Loucy (cell line): ENCODE measurements at regions not wholly inside any gene's neighbourhood (a gene's known extent, or its start where the extent isn't known, plus 50 kb on each side); places are given as distances from the start of the nearest gene placed in this dataset.

Source experiments
- H2AFZ ChIP-seq: fragments of 200-600 bp; sonication (generic); 2 replicates; pipeline ENCODE4 v1.6.0; 2016; ENCODE audit warnings: antibody characterized with exemption, mild to moderate bottlenecking, low read length, moderate library complexity
- H3F3A ChIP-seq: fragments of 200-600 bp; 2 replicates; pipeline ENCODE4 v1.6.0; 2016; ENCODE audit warnings: antibody characterized with exemption, low read depth, mild to moderate bottlenecking
- H3K27me3 ChIP-seq: fragments of 200-600 bp; sonication (generic); 2 replicates; pipeline ENCODE4 v1.6.1; 2014; ENCODE audit warnings: low read length, mild to moderate bottlenecking; ENCODE audit not compliant: insufficient read depth, poor library complexity, severe bottlenecking
- H3K36me3 ChIP-seq: fragments of 200-600 bp; sonication (generic); 2 replicates; pipeline ENCODE4 v1.6.1; 2016; ENCODE audit warnings: low read length; ENCODE audit not compliant: insufficient read depth
- H3K4me1 ChIP-seq: fragments of 200-600 bp; sonication (generic); 2 replicates; pipeline ENCODE4 v1.5.1; 2014; ENCODE audit warnings: low read length, mild to moderate bottlenecking; ENCODE audit not compliant: insufficient read depth, poor library complexity, severe bottlenecking
- H3K4me2 ChIP-seq: fragments of 200-600 bp; sonication (generic); 2 replicates; pipeline ENCODE4 v1.6.0; 2014; ENCODE audit warnings: antibody characterized with exemption, low read length, low read depth, mild to moderate bottlenecking; ENCODE audit not compliant: poor library complexity, severe bottlenecking
- H3K4me3 ChIP-seq: fragments of 200-600 bp; sonication (generic); 2 replicates; pipeline ENCODE4 v1.5.1; 2014; ENCODE audit warnings: low read length, mild to moderate bottlenecking, mixed read lengths; ENCODE audit not compliant: poor library complexity, severe bottlenecking
- H3K79me2 ChIP-seq: fragments of 200-600 bp; sonication (generic); 2 replicates; pipeline ENCODE4 v1.6.1; 2014; ENCODE audit warnings: low read length; ENCODE audit not compliant: insufficient read depth
- H3K9ac ChIP-seq: fragments of 200-600 bp; sonication (generic); 2 replicates; pipeline ENCODE4 v1.6.0; 2014; ENCODE audit warnings: mild to moderate bottlenecking, low read depth, low read length, moderate library complexity; ENCODE audit not compliant: poor library complexity, severe bottlenecking
- H3K9me2 ChIP-seq: fragments of 200-600 bp; sonication (generic); replicated peaks from 2 replicates; pipeline ENCODE4 v1.6.1; 2016; ENCODE audit warnings: low read depth, low read length, mixed read lengths
- H3K9me3 ChIP-seq: fragments of 200-600 bp; sonication (generic); 2 replicates; pipeline ENCODE4 v1.6.1; 2014; ENCODE audit warnings: mild to moderate bottlenecking, antibody characterized with exemption, low read length, low read depth; ENCODE audit not compliant: insufficient read depth
- H4K20me1 ChIP-seq: fragments of 200-600 bp; sonication (generic); 2 replicates; pipeline ENCODE4 v1.6.0; 2014; ENCODE audit warnings: antibody characterized with exemption, low read length, mild to moderate bottlenecking; ENCODE audit not compliant: insufficient read depth, poor library complexity, severe bottlenecking
- EZH2phosphoT487 ChIP-seq: fragments of 200-600 bp; IDR thresholded peaks from 2 replicates; pipeline ENCODE4 v1.6.1; 2018; ENCODE audit warnings: antibody characterized with exemption, mild to moderate bottlenecking, moderate library complexity, borderline replicate concordance
- TF ChIP-seq, protein P1 (sequence below): fragments of 200-600 bp; sonication (generic); conservative IDR thresholded peaks from 2 replicates; pipeline ENCODE4 v1.5.1; 2014; ENCODE audit warnings: mild to moderate bottlenecking, antibody characterized with exemption, low read length

DNA sequence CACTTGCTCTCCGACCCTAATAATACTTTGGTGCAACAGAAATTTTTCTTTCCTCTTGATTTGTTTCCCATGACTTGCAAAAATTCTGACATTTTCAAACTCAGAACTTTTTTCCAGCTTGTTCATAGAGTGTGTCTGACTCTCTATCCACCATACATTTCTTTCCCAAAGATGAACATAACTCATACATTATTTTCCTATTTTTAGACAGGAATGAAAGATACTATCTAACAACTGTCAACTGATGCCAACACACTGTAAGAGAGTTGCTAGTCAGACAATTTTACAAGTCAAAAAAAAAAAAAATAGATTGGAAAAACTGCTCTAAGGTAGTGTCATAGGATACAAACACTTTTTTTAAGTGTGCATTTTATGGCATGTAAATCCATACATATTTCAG is 1001.0 kb upstream of the WWC1 start:
- H2AFZ ChIP-seq = no peak overlapping the region
- no peaks in the 10 kb centered on the region for H3K36me3 ChIP-seq
- H3K79me2 ChIP-seq = no peaks in the 10 kb centered on the region
- no peak overlapping the region for H3K9ac ChIP-seq
- no peaks in the 10 kb centered on the region for H3K27me3 ChIP-seq
- H3K9me2 ChIP-seq = no peaks in the 10 kb centered on the region
- TF ChIP-seq EZH2phosphoT487 = no peak
- no peaks in the 10 kb centered on the region for H3F3A ChIP-seq
- no peaks in the 10 kb centered on the region for H4K20me1 ChIP-seq
- H3K4me3 ChIP-seq = no peak overlapping the region
- H3K4me1 ChIP-seq = no peaks in the 10 kb centered on the region
- H3K9me3 ChIP-seq = no peaks in the 10 kb centered on the region
- no peak overlapping the region for H3K4me2 ChIP-seq

DNA sequence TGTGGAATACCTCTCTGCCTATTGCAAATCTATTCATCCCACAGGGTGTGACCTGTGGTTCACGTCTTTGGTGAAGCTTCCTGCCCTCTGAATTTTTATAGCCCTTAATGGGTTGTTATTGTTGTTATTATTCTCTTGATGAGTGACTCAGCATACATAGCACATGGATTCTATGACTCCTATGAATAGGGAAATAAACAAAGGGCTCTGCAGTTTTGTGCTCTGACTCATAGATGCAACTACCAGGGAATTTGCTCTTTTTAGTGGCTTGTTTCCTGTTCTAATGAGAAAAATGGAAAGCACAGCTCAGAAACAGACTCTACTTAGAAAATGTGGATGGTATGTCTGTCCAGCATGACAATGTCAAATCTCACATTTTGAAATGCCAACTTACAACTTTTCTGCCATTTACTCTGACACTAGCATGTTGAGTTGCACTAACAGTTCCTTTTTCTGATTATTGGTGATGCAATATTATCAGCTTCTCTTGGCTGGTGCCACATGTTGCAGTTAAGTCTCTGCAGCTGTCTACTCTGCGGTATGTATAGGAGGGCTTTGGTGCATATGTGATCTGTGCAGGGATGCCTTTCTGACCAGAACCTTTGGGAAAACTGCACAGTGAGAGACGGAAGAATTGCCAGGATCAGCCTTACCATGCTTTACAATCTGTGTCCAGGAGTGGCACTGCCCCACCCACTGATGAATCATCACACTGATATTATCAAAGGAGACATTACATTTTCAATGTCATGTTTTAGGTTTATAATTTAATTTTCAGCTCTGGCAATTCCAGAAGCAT is 996.4 kb upstream of the WWC1 start:
- Histone ChIP-seq H4K20me1 (no peaks in the 10 kb centered on the region), H3K79me2 (no peaks in the 10 kb centered on the region), H3K4me3 (no peak overlapping the region), H3K9ac (no peak overlapping the region), H3K4me1 (no peaks in the 10 kb centered on the region), H3K4me2 (no peak overlapping the region), H3K27me3 (no peaks in the 10 kb centered on the region), H3K36me3 (no peaks in the 10 kb centered on the region), H3F3A (no peaks in the 10 kb centered on the region), H3K9me2 (no peaks in the 10 kb centered on the region), H2AFZ (no peak overlapping the region), H3K9me3 (no peaks in the 10 kb centered on the region)
- TF ChIP-seq, protein P1, sequence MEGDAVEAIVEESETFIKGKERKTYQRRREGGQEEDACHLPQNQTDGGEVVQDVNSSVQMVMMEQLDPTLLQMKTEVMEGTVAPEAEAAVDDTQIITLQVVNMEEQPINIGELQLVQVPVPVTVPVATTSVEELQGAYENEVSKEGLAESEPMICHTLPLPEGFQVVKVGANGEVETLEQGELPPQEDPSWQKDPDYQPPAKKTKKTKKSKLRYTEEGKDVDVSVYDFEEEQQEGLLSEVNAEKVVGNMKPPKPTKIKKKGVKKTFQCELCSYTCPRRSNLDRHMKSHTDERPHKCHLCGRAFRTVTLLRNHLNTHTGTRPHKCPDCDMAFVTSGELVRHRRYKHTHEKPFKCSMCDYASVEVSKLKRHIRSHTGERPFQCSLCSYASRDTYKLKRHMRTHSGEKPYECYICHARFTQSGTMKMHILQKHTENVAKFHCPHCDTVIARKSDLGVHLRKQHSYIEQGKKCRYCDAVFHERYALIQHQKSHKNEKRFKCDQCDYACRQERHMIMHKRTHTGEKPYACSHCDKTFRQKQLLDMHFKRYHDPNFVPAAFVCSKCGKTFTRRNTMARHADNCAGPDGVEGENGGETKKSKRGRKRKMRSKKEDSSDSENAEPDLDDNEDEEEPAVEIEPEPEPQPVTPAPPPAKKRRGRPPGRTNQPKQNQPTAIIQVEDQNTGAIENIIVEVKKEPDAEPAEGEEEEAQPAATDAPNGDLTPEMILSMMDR = no peak
- TF ChIP-seq EZH2phosphoT487 = no peak

DNA sequence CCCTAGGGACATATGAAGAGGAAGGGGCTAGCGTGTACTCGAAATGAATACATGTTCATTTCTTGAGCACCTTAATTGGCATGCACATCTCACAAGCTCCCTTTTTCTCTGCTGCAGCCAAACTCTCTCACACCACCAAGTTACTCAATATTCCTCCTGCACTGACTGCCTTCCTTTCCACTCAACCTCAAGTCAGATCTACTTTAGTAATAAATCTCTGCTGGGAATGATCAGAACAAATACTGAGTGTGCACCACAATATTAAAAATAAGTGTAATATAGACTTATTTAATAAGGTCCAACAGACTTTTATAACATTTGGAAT is 995.8 kb upstream of the WWC1 start:
- H3K4me3 ChIP-seq = no peak overlapping the region
- no peak overlapping the region for H3K4me2 ChIP-seq

More for the DNA sequence above, 995.8 kb upstream of the WWC1 start:
- Histone ChIP-seq H3K79me2 (no peaks in the 10 kb centered on the region), H3K9me2 (no peaks in the 10 kb centered on the region), H3K4me1 (no peaks in the 10 kb centered on the region), H3K36me3 (no peaks in the 10 kb centered on the region), H3K27me3 (no peaks in the 10 kb centered on the region), H4K20me1 (no peaks in the 10 kb centered on the region), H3K9me3 (no peaks in the 10 kb centered on the region), H2AFZ (no peak overlapping the region), H3K9ac (no peak overlapping the region), H3F3A (no peaks in the 10 kb centered on the region)
- no peak for TF ChIP-seq EZH2phosphoT487
- TF ChIP-seq, protein P1 = no peak
